OCI-LY7 (cell line): ENCODE measurements at regions not wholly inside any gene's neighbourhood (a gene's known extent, or its start where the extent isn't known, plus 50 kb on each side); places are given as distances from the start of the nearest gene placed in this dataset.
"Not testable (repeated sequence)": the region's sequence is repeated elsewhere in the genome, so short reads cannot be mapped to it uniquely, and the experiment has no call there.

Experiments
- BruUV-seq: library from RNA; stranded (reverse); fragments of 400-500 nt; replicated peaks from 2 replicates; lab custom pipeline; 2021; lab: Mats Ljungman, UMichigan
- CTCF ChIA-PET: fragments of 300-600 bp; sonication (Branson Sonifier 250); formaldehyde crosslinking; loops from one replicate; lab custom pipeline; 2022; ENCODE audit warnings: antibody characterized with exemption; ENCODE audit not compliant: unreplicated experiment; lab: Charles Lee
- POLR2A ChIA-PET: fragments of 300-600 bp; sonication (Branson Sonifier 250); formaldehyde crosslinking; loops from one replicate; lab custom pipeline; 2022; ENCODE audit warnings: antibody characterized with exemption; lab: Charles Lee
- DNase-seq: peaks from one replicate; pipeline ENCODE4 v3.0.0-alpha.2; 2015; ENCODE audit warnings: low spot score
- H2AFZ ChIP-seq: fragments of 200-600 bp; sonication (generic), shearing (Covaris generic); 2 replicates; pipeline ENCODE4 v1.6.1; 2014; ENCODE audit warnings: mild to moderate bottlenecking, antibody characterized with exemption, low read length, moderate library complexity
- H3K27ac ChIP-seq: fragments of 200-600 bp; sonication (generic); 2 replicates; pipeline ENCODE4 v1.5.1; 2014; ENCODE audit warnings: mixed run types, low read depth, mild to moderate bottlenecking, moderate library complexity, low read length, inconsistent platforms; ENCODE audit not compliant: poor library complexity, severe bottlenecking
- H3K36me3 ChIP-seq: fragments of 200-600 bp; sonication (generic); 2 replicates; pipeline ENCODE4 v1.6.1; 2014; ENCODE audit warnings: mild to moderate bottlenecking, antibody characterized with exemption, low read length, moderate library complexity, mixed read lengths; ENCODE audit not compliant: insufficient read depth
- H3K4me1 ChIP-seq: fragments of 200-600 bp; sonication (generic); 2 replicates; pipeline ENCODE4 v1.5.1; 2014; ENCODE audit warnings: mild to moderate bottlenecking, low read length; ENCODE audit not compliant: insufficient read depth, poor library complexity, severe bottlenecking
- H3K4me2 ChIP-seq: fragments of 200-600 bp; sonication (generic); 2 replicates; pipeline ENCODE4 v1.6.1; 2014; ENCODE audit warnings: mild to moderate bottlenecking, low read length
- H3K4me3 ChIP-seq: fragments of 200-600 bp; sonication (generic); 2 replicates; pipeline ENCODE4 v1.5.1; 2014; ENCODE audit warnings: mild to moderate bottlenecking, low read depth, low read length; ENCODE audit not compliant: poor library complexity, severe bottlenecking
- H3K79me2 ChIP-seq: fragments of 200-600 bp; sonication (generic); 2 replicates; pipeline ENCODE4 v1.6.1; 2016; ENCODE audit warnings: low read depth, mild to moderate bottlenecking, low read length, moderate library complexity, mixed read lengths; ENCODE audit not compliant: insufficient read depth
- H3K9me2 ChIP-seq: fragments of 200-600 bp; sonication (generic); 2 replicates; pipeline ENCODE4 v1.6.1; 2016; ENCODE audit warnings: mild to moderate bottlenecking, low read length, mixed read lengths; ENCODE audit not compliant: insufficient read depth
- H3K9me3 ChIP-seq: fragments of 200-600 bp; sonication (generic); 2 replicates; pipeline ENCODE4 v1.6.1; 2014; ENCODE audit warnings: mild to moderate bottlenecking, mixed run types, low read length, mixed read lengths
- H4K20me1 ChIP-seq: fragments of 200-600 bp; sonication (generic); 2 replicates; pipeline ENCODE4 v1.6.1; 2014; ENCODE audit warnings: mild to moderate bottlenecking, antibody characterized with exemption, low read length, moderate library complexity, mixed read lengths; ENCODE audit not compliant: insufficient read depth
- EZH2phosphoT487 ChIP-seq: fragments of 200-600 bp; sonication (generic); IDR thresholded peaks from 2 replicates; pipeline ENCODE4 v1.6.1; 2018; ENCODE audit warnings: low read depth, borderline replicate concordance, mild to moderate bottlenecking, mixed run types, antibody characterized with exemption, low read length, moderate library complexity, mixed read lengths
- intact Hi-C: fragments of 100-400 bp; cut with micrococcal nuclease; formaldehyde crosslinking; loops from one replicate; pipeline ENCODE4 v1.10.0; 2022; ENCODE audit not compliant: unreplicated experiment
- TF ChIP-seq, protein P1 (sequence below): fragments of 200-600 bp; sonication (generic); conservative IDR thresholded peaks from 2 replicates; pipeline ENCODE4 v1.5.1; 2014; ENCODE audit warnings: mild to moderate bottlenecking, antibody characterized with exemption, low read length, moderate library complexity, mixed read lengths

DNA sequence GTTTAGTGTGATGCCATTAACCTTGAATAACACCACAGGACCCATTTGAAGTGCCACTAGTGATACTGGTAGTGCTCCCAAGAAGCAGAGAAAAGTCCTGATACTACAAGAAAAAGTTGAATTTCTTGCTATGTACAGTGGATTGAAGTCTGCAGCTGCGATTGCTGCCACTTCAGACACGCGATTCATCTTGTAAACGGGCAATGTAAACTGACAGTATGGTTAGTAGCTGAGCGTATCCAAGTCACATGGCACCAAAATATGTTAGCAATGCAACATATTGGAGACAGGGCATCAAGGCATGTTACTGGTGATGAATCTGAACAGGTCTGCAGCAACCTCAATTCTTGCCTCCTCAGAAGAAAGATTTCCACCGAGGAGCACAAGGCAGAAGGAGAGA, 238.9 kb downstream of the HS3ST3B1 start:
- DNase-seq = no peak
- no peak for TF ChIP-seq EZH2phosphoT487
- TF ChIP-seq, protein P1, sequence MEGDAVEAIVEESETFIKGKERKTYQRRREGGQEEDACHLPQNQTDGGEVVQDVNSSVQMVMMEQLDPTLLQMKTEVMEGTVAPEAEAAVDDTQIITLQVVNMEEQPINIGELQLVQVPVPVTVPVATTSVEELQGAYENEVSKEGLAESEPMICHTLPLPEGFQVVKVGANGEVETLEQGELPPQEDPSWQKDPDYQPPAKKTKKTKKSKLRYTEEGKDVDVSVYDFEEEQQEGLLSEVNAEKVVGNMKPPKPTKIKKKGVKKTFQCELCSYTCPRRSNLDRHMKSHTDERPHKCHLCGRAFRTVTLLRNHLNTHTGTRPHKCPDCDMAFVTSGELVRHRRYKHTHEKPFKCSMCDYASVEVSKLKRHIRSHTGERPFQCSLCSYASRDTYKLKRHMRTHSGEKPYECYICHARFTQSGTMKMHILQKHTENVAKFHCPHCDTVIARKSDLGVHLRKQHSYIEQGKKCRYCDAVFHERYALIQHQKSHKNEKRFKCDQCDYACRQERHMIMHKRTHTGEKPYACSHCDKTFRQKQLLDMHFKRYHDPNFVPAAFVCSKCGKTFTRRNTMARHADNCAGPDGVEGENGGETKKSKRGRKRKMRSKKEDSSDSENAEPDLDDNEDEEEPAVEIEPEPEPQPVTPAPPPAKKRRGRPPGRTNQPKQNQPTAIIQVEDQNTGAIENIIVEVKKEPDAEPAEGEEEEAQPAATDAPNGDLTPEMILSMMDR = no peak
- Histone ChIP-seq H3K27ac (no peak overlapping the region), H2AFZ (peak overlapping the region; percentile 44; the same call in 1 of the 2 replicates), H3K36me3 (no peaks in the 10 kb centered on the region; the same call in 1 of the 2 replicates), H3K79me2 (no peaks in the 10 kb centered on the region), H4K20me1 (no peaks in the 10 kb centered on the region), H3K9me3 (peaks cover 22% of the 10 kb centered on the region), H3K4me1 (no peaks in the 10 kb centered on the region), H3K4me2 (no peak overlapping the region), H3K4me3 (no peak overlapping the region), H3K9me2 (no peaks in the 10 kb centered on the region)
- ChIA-PET CTCF (no interaction called here), POLR2A (no interaction called here)
- BruUV-seq = no TSS peak
- intact Hi-C loops = no loop called here

DNA sequence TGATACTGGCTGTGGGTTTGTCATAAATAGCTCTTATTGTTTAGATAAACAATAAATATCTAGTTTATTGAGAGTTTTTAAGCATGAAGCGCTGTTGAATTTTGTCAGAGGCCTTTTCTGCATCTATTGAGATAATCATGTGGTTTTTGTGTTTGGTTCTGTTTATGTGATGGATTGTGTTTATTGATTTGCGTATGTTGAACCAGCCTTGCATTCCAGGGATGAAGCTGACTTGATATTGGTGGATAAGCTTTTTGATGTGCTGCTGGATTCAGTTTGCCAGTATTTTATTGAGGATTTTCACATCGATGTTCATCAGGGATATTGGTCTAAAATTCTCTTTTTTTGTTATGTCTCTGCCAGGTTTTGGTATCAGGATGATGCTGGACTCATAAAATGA, 231.4 kb downstream of the HS3ST3B1 start:
- H3K9me2 ChIP-seq, H3K36me3 ChIP-seq, H4K20me1 ChIP-seq, intact Hi-C loops, H3K4me2 ChIP-seq, CTCF ChIA-PET, H3K9me3 ChIP-seq, H3K4me3 ChIP-seq, POLR2A ChIA-PET, DNase-seq, H2AFZ ChIP-seq, H3K79me2 ChIP-seq, H3K4me1 ChIP-seq, H3K27ac ChIP-seq, BruUV-seq: not testable (repeated sequence)

DNA sequence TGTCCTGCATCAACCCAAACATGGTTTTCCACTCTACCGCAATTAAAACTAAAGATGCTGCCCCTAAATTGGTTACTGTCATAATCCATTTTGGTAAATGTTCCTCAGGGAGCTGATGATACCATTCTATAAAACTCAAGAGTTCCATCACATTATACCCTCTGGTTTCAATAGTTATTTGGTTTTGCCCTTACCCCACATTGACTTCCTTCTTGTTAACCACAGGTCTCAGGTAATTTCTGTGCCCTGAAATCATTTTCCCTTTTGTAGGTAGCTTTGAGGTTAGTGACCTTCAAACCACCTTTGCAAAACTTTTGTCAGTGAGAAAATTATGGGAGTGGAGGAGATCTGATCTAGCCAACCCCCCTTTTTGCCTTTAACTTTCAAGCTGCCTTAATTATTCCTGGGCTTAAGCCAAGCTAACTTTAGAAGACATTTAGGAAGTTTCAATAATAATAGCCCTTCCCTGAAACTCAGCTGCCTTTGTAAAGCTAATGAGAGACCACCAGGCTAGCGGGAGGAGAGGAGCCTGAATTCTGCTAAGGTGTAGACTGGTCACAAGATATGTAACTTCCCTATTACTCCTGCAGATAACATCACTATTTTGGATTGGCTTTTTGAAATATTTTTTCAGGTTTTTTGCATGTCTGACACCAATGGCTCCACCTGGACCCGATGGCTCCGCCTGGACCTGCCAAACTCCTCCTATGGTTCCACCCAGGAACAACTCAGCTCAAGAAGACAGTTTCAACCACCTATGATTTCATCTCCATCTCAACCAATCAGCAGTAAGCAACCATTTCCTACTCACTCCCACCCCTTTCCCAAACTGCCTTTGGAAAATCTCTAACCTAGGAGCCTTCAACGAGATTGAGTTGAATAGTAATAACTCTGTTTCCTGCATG, 224.9 kb downstream of the HS3ST3B1 start:
- Histone ChIP-seq H3K4me2 (peak overlapping the region; percentile 24), H3K27ac (no peak overlapping the region)
- CTCF ChIA-PET = no interaction called here

More for the DNA sequence above, 224.9 kb downstream of the HS3ST3B1 start:
- no peak for TF ChIP-seq EZH2phosphoT487
- TF ChIP-seq, protein P1 = no peak
- Histone ChIP-seq H3K79me2 (no peaks in the 10 kb centered on the region), H3K4me3 (no peak overlapping the region), H2AFZ (peak overlapping the region; percentile 91), H3K36me3 (no peaks in the 10 kb centered on the region), H3K9me3 (no peaks in the 10 kb centered on the region), H3K9me2 (no peaks in the 10 kb centered on the region), H4K20me1 (no peaks in the 10 kb centered on the region), H3K4me1 (peaks cover 10% of the 10 kb centered on the region)
- intact Hi-C loops = no loop called here
- POLR2A ChIA-PET = interaction anchor here (0.7 to 1.9 kb wide), 2 partner anchors 9 to 11 kb away, joined by 3 to 6 read pairs; no protein-coding TSS in a partner anchor
- no peak for DNase-seq
- no TSS peak for BruUV-seq
